HUES48 (cell line): ENCODE measurements at regions not wholly inside any gene's neighbourhood (a gene's known extent, or its start where the extent isn't known, plus 50 kb on each side); places are given as distances from the start of the nearest gene placed in this dataset.

ENCODE experiments used
- H3K27ac ChIP-seq: one replicate; pipeline ENCODE4 v1.7.0; 2013; ENCODE audit warnings: low read depth, low read length, inconsistent platforms
- H3K27me3 ChIP-seq: 2 replicates; pipeline ENCODE4 v1.6.1; 2013; ENCODE audit warnings: mild to moderate bottlenecking, low read length; ENCODE audit not compliant: control insufficient read depth, insufficient read depth
- H3K36me3 ChIP-seq: 2 replicates; pipeline ENCODE4 v1.6.1; 2013; ENCODE audit warnings: low read length; ENCODE audit not compliant: control insufficient read depth, insufficient read depth
- H3K4me1 ChIP-seq: 2 replicates; pipeline ENCODE4 v1.6.1; 2013; ENCODE audit warnings: mild to moderate bottlenecking, low read length; ENCODE audit not compliant: control insufficient read depth, insufficient read depth
- H3K4me3 ChIP-seq: 2 replicates; pipeline ENCODE4 v1.5.1; 2013; ENCODE audit warnings: mild to moderate bottlenecking, low read depth, low read length
- H3K9ac ChIP-seq: 2 replicates; pipeline ENCODE4 v1.6.1; 2013; ENCODE audit warnings: mild to moderate bottlenecking, low read depth, low read length, moderate library complexity
- H3K9me3 ChIP-seq: 2 replicates; pipeline ENCODE4 v1.6.1; 2013; ENCODE audit warnings: low read length; ENCODE audit not compliant: control insufficient read depth, insufficient read depth

DNA sequence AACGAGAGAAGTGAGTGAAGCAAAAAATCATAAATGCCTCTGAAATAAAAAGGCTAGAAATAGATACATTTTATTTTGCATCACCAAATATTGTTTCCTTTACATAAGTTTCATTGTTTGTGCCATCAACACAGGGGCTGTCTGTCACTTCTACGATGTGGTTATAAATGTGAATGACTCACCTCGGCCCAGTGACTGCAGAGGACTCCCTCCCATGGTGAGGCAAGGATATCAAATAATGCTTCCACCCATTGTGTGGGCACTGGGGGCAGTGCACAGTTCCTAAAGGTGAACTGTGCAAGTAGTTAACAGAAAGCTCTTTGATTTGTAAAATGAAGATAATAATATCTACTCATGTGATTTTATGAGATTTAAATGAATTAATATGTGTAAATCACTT is 230.3 kb upstream of the NEIL3 start:
- Histone ChIP-seq H3K4me1 (peaks cover 10% of the 10 kb centered on the region), H3K27ac (no peak overlapping the region), H3K4me3 (no peak overlapping the region), H3K36me3 (no peaks in the 10 kb centered on the region), H3K9me3 (no peaks in the 10 kb centered on the region), H3K27me3 (no peaks in the 10 kb centered on the region), H3K9ac (no peak overlapping the region)

GRCh38 chr4:177080388-177080787 is 229.3 kb upstream of the NEIL3 start:
- Histone ChIP-seq H3K9me3 (no peaks in the 10 kb centered on the region), H3K36me3 (no peaks in the 10 kb centered on the region), H3K9ac (no peak overlapping the region), H3K4me1 (peaks cover 10% of the 10 kb centered on the region), H3K27ac (no peak overlapping the region), H3K4me3 (no peak overlapping the region), H3K27me3 (no peaks in the 10 kb centered on the region)

GRCh38 chr4:177087060-177087459 is 222.6 kb upstream of the NEIL3 start:
- Histone ChIP-seq H3K27me3 (no peaks in the 10 kb centered on the region), H3K36me3 (no peaks in the 10 kb centered on the region), H3K4me3 (no peak overlapping the region), H3K4me1 (peaks cover 10% of the 10 kb centered on the region), H3K27ac (no peak overlapping the region), H3K9ac (no peak overlapping the region), H3K9me3 (no peaks in the 10 kb centered on the region)

DNA sequence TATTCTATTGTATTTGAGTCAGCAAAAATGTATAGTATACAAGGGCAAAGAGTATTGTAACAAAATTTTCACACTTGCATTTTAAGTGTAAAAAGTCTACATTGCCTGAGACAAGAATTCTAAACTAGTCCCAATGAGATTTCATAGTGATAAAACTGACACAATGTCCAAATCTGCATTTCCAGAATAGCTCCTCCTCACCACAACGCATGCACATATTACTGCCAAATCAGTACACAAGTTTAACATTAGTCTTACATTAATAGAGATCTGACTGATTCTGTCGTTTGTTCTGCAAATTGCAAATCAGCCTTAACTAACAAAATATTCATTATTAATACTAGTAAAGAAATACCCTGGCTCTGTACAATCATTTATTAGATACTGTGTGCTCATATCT is 222.2 kb upstream of the NEIL3 start:
- Histone ChIP-seq H3K27me3 (no peaks in the 10 kb centered on the region), H3K27ac (no peak overlapping the region), H3K36me3 (no peaks in the 10 kb centered on the region), H3K4me1 (peaks cover 10% of the 10 kb centered on the region), H3K9ac (no peak overlapping the region), H3K9me3 (no peaks in the 10 kb centered on the region), H3K4me3 (no peak overlapping the region)

DNA sequence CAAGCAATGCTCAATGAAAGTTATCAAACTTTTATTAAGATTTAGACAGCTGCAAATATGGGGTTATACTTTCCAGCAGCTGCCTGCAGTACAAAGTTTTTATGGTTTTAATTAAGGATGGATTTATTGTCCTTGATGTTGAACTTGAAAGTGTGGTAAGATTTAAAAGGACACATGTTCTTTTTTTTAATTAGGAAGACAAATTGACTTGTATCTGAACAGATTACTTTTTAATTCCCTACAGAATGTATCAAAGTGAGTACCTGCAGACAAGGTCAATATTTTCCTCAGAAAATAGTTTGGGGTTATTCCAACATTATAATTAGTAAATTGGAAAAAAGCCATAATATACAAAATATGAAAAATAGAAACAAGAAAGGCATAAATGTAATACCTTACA is 218.2 kb upstream of the NEIL3 start:
- Histone ChIP-seq H3K27ac (no peak overlapping the region), H3K27me3 (no peaks in the 10 kb centered on the region), H3K4me1 (0 out of 2 replicates have a peak, but pooled peaks cover 5% of the 10 kb centered on the region), H3K36me3 (no peaks in the 10 kb centered on the region), H3K9ac (no peak overlapping the region), H3K4me3 (no peak overlapping the region), H3K9me3 (no peaks in the 10 kb centered on the region)

- H3K4me1 ChIP-seq = 0 out of 2 replicates have a peak, but pooled peaks cover 5% of the 10 kb centered on the region
- no peak overlapping the region for H3K9ac ChIP-seq
- no peaks in the 10 kb centered on the region for H3K27me3 ChIP-seq
- H3K9me3 ChIP-seq = no peaks in the 10 kb centered on the region
- H3K27ac ChIP-seq = no peak overlapping the region
- no peak overlapping the region for H3K4me3 ChIP-seq
- H3K36me3 ChIP-seq = no peaks in the 10 kb centered on the region
Observed at GRCh38 chr4:177092807-177093206, 216.9 kb upstream of the NEIL3 start.

DNA sequence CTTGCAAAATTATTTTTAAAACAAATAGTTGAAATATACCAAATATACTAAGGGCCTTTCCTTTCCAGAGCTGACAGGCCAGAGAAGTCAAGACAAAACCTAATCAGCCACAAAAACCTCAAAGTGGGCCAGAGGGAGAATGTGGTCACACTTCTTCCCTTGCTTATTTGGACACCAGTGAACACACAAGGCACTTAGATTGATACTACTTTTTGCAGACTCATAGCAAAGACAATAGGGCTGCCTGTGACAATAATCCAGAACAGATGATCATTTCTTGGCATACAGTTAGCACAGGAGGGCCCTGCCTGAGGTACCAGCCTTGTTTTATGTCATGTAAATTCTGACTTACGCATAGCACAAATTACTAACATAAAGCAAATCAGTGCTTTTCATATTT is 215.7 kb upstream of the NEIL3 start:
- H3K36me3 ChIP-seq = no peaks in the 10 kb centered on the region
- H3K4me3 ChIP-seq = no peak overlapping the region
- no peak overlapping the region for H3K9ac ChIP-seq
- H3K9me3 ChIP-seq = no peaks in the 10 kb centered on the region
- H3K27ac ChIP-seq = no peak overlapping the region
- H3K4me1 ChIP-seq = 0 out of 2 replicates have a peak, but pooled peaks cover 5% of the 10 kb centered on the region
- no peaks in the 10 kb centered on the region for H3K27me3 ChIP-seq

- H3K4me1 ChIP-seq = 0 out of 2 replicates have a peak, but pooled peaks cover 5% of the 10 kb centered on the region
- H3K9ac ChIP-seq = no peak overlapping the region
- H3K4me3 ChIP-seq = no peak overlapping the region
- H3K27me3 ChIP-seq = no peaks in the 10 kb centered on the region
- no peaks in the 10 kb centered on the region for H3K36me3 ChIP-seq
- no peaks in the 10 kb centered on the region for H3K9me3 ChIP-seq
- no peak overlapping the region for H3K27ac ChIP-seq
Observed at GRCh38 chr4:177097291-177097690, 212.4 kb upstream of the NEIL3 start.

- Histone ChIP-seq H3K9ac (no peak overlapping the region), H3K4me1 (0 out of 2 replicates have a peak, but pooled peaks cover 5% of the 10 kb centered on the region), H3K27ac (no peak overlapping the region), H3K36me3 (no peaks in the 10 kb centered on the region), H3K9me3 (no peaks in the 10 kb centered on the region), H3K27me3 (no peaks in the 10 kb centered on the region), H3K4me3 (no peak overlapping the region)
Observed at GRCh38 chr4:177099211-177099610, 210.5 kb upstream of the NEIL3 start.

DNA sequence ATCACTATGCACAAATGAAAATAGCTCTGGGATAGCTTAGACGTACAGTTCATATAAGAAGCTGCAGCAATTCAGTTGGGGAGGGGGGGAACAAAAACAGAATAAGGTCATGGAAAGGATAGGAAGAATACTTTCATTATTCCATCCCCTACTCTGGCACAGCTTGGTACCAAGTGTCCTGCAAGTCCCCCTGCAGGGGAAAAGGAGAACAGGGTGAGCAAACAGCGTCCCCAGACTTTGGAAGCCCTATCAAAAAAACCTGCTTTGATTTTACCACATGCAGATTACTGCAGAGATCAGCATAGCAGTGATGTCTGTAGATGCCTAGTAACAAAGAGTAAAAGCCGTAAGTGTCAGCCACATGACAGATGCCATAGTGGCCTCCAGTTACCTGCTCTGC is 209.4 kb upstream of the NEIL3 start:
- Histone ChIP-seq H3K9ac (no peak overlapping the region), H3K36me3 (no peaks in the 10 kb centered on the region), H3K4me3 (no peak overlapping the region), H3K27ac (no peak overlapping the region), H3K4me1 (0 out of 2 replicates have a peak, but pooled peaks cover 5% of the 10 kb centered on the region), H3K27me3 (no peaks in the 10 kb centered on the region), H3K9me3 (no peaks in the 10 kb centered on the region)

DNA sequence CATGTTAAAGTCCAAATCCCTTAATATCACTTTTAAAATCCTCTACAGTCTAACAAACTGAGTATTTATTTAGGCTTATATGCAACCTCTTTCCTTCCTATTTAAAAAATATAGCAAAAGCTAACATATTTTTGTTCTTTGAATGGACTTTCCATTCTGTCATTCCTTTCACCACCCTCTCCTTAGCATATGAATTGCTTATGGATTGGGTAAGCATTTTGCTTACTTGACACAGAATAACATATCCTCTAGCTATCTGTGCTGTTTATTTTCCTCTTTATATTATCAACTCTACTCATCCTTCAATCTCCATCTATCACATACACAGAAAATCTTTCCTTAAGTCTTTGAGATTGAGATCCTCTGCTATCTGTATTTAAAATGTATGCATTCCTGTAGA is 206.1 kb upstream of the NEIL3 start:
- Histone ChIP-seq H3K27ac (no peak overlapping the region), H3K9ac (no peak overlapping the region), H3K36me3 (no peaks in the 10 kb centered on the region), H3K4me3 (no peak overlapping the region), H3K4me1 (no peaks in the 10 kb centered on the region), H3K27me3 (no peaks in the 10 kb centered on the region), H3K9me3 (no peaks in the 10 kb centered on the region)

GRCh38 chr4:177105536-177105935 is 204.1 kb upstream of the NEIL3 start:
- Histone ChIP-seq H3K4me1 (no peaks in the 10 kb centered on the region), H3K4me3 (no peak overlapping the region), H3K9ac (no peak overlapping the region), H3K27me3 (no peaks in the 10 kb centered on the region), H3K27ac (no peak overlapping the region), H3K36me3 (no peaks in the 10 kb centered on the region), H3K9me3 (no peaks in the 10 kb centered on the region)
